UCSD-AML1 (cell line): ENCODE measurements at regions not wholly inside any gene's neighbourhood (a gene's known extent, or its start where the extent isn't known, plus 50 kb on each side); places are given as distances from the start of the nearest gene placed in this dataset.
"Not testable (repeated sequence)": the region's sequence is repeated elsewhere in the genome, so short reads cannot be mapped to it uniquely, and the experiment has no call there.

Experiments used
- DNase-seq: peaks from one replicate; lab custom pipeline; 2025; ENCODE audit not compliant: unreplicated experiment; lab: John Stamatoyannopoulos, UW

DNA sequence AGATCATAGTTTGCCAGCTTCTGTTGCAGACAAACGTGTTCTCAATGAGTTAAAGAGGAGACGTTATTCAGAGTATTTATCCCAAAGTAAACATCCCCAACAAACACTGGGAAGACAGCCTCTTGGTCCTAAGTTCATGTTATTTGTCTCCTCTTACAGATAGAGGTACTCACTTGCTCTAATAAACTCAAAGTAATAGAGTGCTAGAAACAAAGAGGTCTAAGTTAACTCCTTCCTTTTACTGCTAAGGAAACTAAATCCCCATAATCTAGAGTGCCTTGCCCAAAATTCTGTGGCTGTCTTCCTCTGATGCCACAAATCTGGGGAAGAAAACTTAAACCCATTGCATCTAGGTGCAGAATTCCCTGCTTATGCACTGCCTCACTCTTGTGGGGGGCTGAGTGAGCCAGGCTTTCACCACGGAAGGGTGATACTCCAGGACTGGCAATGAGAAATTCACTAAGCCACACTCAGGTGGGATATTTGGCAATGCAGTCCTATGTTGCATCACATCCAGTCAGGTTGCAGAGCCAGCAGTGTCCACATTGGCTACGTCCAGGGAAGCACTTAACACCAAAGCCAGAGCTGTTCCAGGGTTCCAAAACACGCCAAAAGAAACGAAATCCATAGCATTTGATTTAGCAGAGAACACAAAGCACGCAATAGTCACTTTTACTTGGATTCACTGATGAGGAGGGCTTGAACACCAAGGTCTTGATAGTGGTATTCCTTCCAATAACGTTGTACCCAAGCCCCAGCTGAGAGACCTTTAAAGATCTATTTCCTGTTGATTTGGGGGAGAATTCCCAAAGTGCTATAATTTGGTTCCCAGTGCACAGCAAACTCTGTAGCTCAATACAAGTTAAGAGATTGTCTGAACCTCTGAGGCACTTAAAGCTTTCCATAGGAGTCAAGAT is 81.0 kb upstream of the FOXQ1 start:
- no peak for DNase-seq

DNA sequence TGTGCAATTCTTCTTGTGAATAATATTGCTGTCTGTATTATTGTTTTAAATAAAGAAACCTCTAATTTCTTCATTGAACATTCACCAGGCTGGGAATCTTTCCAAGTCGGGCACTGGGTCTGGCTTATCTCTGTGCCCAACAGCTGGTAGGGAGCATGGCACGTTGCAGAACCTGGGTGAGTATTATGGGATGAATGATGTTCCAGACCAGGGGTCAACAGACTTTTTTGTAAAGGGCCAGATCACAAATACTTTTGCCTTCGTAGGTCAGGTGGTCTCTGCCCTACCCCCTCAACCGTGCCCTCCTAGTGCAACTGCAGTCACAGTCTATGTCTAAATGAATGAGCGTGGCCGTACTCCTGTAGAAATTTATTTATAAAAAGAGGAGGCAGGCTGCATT is 81.6 kb upstream of the FOXQ1 start:
- no peak for DNase-seq

DNA sequence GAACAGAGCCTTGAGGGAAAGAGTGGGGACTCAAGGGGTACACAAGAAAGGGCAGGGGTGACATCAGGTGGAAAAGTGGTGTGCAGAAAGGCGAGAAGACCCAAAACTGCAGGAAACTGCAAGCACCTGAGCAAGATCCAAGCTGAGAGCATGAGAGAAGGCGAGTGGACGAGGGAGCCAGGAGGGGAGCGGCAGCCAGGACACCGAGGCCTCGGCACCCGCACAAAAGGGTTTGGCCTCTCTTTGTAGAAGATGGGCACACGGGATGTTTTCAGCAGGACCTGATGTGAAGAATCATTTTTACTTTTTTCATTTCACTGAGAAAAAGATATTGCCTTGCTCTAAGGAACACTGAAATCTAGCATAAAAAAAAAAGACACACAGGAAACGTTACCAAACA is 82.1 kb upstream of the FOXQ1 start:
- DNase-seq: no peak

DNA sequence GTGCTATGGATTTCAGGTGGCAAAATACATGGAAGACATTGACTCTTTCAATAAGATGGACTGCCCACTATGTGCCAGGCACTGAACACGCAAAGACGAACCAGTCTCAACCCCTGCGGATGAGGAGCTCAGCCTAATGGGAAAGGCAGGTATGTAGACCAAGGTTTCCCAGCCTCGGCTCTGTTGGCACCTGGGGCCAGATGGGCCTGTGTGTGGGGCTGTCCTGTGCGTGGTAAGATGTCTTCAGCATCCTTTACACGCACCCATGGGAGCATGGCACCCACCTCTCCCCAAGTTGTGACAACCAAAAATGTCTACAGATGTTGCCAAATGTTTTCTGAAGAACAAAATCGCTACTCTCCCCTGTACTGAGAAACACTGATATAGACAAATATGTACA is 82.6 kb upstream of the FOXQ1 start:
- DNase-seq: no peak

DNA sequence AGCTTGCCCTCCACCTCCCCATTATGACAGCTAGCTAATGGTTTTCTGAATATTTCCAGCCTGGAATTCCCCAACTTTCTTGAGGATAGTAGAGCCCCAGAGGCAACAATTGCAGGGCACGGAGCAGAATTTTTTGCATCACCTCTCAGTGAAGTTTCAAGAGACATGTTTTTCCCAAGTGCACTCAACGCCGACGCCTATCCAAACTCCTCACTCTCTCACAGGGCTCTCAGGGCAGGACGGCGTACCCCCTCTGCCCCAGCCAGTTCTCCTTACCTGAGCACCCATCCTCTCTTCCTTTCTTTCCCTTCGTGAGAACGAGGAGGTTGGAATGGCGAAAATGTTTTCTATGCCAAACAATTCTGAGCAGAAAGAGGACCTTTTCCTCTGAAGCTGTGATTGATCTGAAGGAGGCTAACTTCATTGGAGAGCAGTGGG is 83.1 kb upstream of the FOXQ1 start:
- no peak for DNase-seq

DNA sequence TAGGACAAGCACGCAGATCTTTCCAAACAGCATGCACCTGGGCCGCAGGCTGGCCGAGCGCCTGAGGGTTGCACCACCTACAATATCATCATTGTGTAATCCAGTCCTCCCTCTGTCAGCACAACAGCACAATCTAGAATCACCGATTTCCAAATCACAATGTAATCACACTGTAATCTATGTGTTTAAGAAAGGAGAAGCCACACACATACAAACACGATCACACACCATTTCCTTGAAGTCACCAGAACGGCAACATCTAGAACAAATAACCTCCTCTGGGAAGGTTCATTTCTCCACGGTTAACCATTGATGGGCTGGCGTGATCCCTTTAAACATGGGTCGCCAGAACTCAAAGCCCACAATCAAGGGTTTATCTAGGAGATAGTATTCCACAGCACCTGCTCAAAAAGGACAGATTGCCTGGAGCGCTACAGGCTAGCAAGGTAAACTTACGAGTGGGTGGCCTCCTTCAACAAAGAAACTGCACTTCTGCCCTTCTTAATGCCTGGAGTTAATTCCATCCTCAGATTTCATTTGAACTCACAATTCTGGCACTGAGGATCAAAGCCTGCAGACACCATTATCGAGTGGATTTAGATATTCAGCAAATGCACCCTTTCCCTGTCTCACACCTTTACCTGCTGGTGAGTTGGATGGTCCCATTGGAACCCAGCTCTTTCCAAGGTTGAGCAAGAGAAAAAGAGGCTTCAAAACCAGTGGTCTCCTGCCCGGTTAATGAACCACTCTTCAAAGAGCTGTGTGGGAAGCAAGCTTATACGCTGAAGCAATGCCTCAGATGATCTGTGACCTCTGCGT is 83.8 kb upstream of the FOXQ1 start:
- no peak for DNase-seq

DNA sequence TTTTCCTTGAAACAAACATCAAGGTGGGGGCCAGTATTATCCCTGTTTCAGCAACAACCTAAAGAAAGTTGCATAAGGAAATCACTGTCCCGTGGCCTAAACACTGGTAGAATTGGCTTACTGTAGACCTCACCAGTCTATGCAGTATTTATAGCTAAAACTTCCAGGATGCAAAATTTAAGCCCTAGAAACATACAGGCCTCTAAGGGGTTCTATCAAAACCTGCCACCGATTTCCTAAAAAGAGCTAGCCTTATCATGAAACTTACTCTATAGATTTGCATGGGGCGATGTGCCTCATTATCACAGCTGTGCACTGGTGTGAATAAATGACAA is 84.3 kb upstream of the FOXQ1 start:
- DNase-seq: no peak

DNA sequence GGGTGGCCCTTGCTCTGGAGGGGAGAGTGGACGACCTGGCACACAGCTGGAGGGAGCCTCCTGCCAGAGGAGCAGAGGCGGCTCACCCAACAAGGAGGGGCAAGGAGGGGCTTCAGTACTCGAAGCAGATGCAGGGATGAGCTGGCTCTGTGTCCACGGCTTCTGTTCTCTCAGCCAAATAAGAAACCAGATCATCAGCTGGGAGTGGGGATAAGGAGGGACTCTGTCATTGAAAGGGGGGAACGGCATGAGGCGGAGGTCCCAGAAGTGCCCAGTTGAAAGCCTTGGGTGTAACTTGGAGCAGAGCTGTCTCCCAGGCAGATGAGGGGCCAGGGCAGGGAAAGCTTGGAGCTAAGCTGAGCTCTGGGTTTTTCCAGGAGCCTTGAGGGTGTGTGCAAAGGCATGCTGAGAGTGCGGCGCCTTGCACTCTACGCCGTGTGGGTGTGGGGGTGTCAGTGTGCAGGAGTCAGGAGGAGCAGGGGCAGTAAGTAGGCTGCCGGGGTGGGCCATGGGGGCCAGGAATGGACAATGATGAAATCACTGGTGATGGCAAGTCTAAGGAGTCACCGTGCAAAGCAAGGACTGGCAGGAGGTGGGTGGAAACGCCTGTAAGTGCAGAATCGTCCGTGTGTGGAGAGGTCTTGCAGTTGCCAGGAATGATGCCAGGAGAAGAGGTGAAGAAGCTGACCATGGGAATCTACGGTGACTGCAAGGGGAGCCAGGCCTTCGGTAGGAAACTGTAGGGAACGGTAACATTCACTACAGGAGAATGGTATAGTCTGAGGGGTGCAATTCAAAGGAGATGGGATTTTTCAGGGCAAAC is 85.4 kb upstream of the FOXQ1 start:
- DNase-seq: no peak

DNA sequence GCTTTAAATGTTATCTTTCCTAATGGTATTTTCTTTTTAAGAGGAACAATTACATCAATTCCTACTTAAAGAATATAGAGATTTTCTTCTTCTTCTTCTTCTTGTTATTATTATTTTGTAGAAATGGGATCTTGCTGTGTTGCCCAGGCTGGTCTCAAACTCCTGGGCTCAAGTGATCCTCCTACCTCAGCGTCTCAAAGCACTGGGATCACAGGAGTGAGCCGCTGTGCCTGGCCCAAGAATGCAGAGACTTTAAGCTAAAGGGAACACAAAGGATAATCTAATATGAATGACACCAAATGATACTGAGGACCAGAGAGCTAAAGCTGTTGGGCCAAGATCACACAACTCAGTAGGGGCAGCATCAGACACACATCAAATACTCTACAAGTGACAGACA is 87.4 kb upstream of the FOXQ1 start:
- no peak for DNase-seq

DNA sequence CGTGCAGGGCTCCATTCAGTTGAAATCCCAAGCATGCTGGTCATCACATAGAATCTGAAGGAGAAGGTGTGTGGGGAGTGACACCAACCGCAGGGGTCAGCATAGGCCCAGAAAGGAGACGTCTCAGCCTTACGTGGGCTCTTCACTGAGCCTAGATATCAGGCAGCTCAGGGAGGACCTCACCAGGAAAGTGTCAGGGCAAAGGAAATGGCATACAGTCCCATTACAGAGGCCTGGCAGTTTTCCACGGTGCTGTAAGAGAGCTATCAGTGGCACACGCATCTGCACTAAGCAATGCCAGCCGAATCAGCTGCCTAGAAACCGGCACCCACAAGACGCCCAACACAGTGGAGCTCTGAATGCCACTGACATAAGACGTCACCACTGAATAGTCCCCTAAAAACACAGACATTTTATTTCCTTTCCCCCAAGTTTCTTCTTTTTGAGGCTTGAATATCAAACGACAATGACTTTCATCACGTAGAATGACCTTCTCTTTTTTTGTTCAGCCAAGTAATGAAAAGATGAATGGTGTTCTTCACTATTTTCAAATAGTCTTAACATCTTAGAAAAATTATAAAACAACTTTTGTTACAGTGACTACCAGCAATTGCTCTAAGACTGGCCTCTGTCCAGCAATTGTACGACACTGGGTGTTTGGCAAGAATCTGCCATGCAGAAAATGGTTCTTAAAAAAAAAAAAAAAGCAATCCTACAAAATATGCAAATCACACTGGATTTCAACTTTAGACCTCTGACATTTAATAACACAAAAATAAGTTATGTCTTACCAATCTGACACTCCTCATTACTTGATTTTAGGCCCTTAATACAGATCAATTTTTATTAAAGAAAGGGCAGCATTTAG is 88.9 kb upstream of the FOXQ1 start:
- no peak for DNase-seq

DNA sequence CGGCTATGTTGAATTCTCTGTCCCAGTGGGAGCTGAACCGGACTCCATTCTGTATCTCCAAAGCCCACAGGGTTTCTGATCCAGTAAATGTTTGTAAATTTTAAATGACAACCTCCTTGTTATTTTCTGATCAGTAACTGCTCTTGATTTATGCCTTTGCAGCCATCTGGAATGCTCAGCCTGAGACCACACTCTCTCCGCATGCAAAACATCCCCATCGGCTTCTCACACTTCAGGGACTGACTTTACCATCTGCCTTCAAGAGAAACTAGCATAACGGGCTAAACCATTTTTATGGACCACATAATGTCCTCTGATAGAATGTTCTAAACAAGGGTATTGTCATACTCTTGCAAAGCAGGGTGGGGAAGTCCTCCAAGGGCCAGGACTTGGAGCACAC is 94.5 kb upstream of the FOXQ1 start:
- DNase-seq: no peak

DNA sequence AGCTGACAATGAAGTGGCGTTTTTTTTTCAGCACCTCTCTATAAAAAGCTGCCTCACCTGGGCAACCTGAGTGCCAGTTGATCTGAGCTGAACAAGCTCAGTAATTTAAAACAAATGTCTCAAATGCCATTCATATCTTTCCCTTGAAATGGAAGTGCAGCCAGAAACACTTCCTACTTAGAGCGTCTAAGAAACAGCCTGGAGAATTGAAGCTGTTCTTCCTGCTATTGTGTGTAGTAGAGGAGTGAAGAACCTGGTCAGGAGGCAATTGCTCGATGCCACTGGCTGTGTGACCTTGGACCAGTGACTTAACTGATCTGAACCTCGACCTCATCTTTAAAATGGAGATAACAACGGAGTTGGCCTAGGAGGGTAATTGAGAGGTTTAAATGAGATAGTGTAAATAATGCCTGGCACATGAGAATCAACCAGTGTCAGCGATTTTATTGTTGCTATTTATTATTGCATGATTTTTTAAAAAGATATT is 95.4 kb upstream of the FOXQ1 start:
- no peak for DNase-seq

DNA sequence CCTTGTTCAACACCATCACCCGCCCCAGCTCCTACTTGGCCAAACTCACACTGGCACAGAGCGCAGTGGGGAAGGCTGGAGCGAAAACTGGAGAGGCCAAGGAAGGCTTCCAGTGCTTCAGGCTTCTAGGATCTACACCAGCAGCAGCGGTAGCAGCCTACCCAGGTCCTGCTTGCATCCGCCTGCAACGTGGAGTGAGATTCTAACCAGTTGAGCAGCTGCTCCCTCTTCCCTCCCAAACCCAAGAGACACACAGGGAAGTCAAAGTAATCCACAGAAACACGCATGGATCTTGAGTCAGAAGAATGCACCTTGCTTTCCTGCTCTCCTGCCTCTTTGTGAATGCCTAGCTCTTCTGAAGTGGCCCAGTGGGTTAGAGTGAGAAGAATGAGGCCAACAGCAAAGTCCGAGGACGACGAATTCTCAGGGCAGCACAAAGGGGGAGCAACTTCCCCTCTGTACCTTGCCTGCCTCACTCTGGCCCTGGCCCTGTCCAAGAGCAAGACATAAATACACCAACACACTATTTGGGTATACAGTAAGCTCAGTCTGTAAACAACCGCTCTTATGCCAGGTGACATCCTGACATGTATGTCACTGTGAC is 95.9 kb upstream of the FOXQ1 start:
- DNase-seq: no peak

DNA sequence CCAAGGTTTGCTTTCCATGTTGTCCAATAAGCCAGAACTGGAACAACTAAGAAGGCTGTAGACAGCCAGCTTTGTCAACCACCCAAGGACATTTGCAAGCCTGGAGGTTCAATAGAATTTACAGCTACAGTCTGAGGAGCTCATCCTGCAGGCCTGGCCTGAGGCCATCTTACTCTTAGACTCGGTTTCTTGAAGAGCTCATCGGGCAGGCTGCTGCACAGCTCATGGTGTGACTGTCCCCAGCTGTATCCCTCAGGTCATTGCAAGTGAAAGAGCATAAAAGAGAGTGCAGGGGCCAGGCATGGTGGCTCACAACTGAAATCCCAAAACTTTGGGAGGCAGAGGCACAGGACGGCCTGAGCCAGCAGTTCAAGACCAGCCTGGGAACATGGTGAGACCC is 96.9 kb upstream of the FOXQ1 start:
- DNase-seq: no peak

DNA sequence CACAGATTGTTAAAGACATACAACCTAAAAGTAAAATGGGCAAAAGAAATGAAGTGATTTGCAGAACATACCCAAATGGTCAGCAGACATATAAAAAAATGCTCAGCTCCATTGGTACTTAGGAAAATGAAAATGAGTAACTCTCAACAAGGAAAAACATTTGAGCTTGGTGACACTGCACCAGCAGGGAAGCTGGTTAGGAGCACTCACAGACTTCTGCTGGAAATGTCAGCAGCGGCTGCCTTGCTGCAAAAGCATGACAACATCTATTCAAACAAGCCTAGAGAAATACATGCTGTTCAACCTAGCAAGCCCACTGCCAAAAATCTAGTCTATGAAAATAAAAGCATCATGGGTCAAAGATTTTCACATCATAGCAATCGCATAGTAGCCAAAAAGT is 99.0 kb upstream of the FOXQ1 start:
- no peak for DNase-seq

DNA sequence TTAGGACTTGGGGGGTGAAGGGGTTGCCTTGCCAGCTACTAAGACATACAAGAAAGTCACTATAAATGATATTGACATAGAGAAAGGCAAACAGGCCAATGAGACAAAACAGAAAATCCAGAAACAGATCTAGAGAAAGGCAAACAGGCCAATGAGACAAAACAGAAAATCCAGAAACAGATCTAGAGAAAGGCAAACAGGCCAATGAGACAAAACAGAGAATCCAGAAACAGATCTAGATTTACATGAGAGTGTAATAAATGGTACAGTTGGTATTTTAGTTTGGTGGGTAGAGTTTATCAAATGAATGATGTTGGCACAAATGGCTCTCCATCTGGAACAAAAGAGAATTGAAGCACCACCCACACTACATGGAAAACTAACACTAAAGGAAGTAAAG is 99.8 kb upstream of the FOXQ1 start:
- DNase-seq: not testable (repeated sequence)

DNA sequence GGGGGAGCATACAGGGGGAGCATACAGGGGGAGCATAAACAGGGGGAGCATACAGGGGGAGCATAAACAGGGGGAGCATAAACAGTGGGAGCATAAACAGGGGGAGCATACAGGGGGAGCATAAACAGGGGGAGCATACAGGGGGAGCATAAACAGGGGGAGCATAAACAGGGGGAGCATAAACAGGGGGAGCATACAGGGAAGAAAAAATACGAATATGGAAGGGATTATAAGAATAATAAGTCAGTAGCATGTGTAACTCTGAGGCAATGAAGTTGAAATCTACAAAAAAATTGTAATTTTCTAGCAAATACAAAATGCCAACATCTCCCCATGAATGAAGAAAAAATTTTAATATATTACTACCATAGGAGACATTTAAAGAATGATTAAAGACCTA is 101.3 kb upstream of the FOXQ1 start:
- not testable (repeated sequence) for DNase-seq

DNA sequence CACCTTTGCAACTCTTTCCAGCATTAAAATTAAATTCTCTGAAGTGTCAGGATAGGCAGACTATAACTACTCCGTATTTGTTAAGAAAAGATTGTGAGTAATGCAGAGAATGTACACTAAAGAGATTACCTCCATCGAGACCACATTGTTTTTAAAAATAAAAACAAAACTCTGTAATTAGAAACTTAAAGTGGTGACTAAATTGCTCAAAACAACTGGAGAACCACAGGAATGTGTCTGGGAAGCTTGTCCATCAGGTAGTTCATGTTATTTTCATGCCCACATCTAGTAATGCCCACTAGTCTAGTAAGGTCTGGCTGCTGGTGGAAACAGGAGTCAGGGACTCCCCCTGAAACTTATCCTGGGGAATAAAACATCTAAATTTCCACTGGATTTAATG is 103.0 kb upstream of the FOXQ1 start:
- no peak for DNase-seq

DNA sequence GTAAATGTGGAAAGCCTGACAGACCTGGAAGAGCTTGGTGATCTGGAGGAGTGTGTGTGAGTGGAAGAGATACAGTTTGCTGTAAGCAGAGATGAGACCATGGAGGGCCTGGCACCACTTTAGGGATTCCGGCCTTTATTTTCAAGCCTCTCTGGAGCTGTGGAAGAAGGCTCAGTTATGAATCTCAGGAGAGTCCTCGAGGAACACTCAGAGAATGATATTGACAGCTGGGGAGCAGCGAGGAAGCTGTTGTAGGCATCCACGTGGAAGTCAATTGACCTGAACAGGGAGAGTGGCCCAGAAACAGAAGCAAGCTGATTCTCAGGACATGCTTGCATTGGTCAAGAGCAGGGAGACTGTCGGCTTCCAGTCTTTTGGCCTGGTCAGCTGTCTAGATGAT is 108.4 kb upstream of the FOXQ1 start:
- DNase-seq: no peak

DNA sequence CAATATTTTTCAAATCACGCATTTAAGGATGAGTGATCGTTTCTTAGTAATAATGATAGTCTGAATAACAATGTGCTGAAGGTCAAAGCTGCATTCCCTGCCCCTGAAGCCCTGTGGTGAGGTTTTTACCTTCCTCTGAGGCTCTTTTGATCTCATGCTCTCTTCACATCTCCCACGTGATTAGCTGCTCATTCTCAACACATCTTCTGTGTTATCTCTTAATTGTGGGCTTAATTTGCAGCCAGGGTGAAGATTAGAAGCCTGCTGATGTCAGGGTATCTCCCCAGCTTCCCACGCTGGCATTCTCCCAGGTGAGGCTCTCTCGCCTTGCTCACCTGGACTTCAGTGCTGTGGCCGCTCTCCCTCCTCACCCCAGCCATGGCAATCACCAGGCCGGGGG is 109.7 kb upstream of the FOXQ1 start:
- DNase-seq: no peak
